ENCODE measurements at regions not wholly inside any gene's neighbourhood (a gene's known extent, or its start where the extent isn't known, plus 50 kb on each side); places are given as distances from the start of the nearest gene placed in this dataset.

DNA sequence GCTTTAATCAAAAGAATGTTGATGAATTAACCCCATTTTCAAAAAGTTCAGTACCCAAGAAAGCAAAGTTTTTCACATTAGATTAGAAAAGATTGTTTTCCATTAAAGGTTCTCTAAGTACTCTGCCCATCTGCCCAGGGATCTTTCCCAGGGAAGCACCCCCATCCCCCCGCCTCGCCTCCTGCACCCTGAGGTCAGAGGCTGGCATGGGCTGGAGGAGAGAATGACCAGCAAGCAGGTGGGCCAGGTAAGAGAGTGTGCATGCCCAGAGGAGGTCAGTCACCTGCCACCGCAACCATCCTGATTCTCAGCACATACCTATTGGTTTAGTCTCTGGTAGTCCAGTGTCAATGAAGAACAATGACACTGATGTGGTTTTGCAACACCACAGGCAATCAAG lies 279.4 kb upstream of the ZNF507 start:
- Histone ChIP-seq H3K27me3 (ENCODE audit: control insufficient read depth, extremely low read depth, insufficient read depth, low read length) (no peaks in the 10 kb centered on the region), H2AFZ (ENCODE audit: control insufficient read depth, low read length) (no peak overlapping the region), H3K9ac (ENCODE audit: control insufficient read depth, extremely low read depth, insufficient read depth, low read length) (no peak overlapping the region), H3K36me3 (ENCODE audit: control insufficient read depth in 2 of 2, extremely low read depth in 1 of 2, insufficient read depth in 2 of 2, low read length in 2 of 2) (no peaks in the 10 kb centered on the region), H3K27ac (ENCODE audit: control insufficient read depth, insufficient read depth, low read length) (no peak overlapping the region), H3K4me1 (ENCODE audit: control insufficient read depth, extremely low read depth, insufficient read depth, low read length) (no peaks in the 10 kb centered on the region), H3K4me3 (ENCODE audit: control insufficient read depth in 2 of 3, extremely low read depth in 1 of 3, insufficient read depth in 2 of 3, low read depth in 1 of 3, low read length in 3 of 3) (no peak overlapping the region), H4K20me1 (ENCODE audit: control insufficient read depth, extremely low read depth, insufficient read depth, low read length) (no peaks in the 10 kb centered on the region), H3K4me2 (ENCODE audit: control insufficient read depth, extremely low read depth, insufficient read depth, low read depth, low read length) (no peak overlapping the region), H3K9me3 (ENCODE audit: control insufficient read depth, low read depth, low read length) (peaks cover 4% of the 10 kb centered on the region), H3K79me2 (ENCODE audit: control insufficient read depth, insufficient read depth, low read length) (no peaks in the 10 kb centered on the region), H3K9me1 (ENCODE audit: control insufficient read depth, extremely low read depth, insufficient read depth, low read length) (no peaks in the 10 kb centered on the region)
- dilution Hi-C loops (cut with MboI; ENCODE audit: extremely low pct_ligation_motif_present, low sequenced_read_pairs): no loop called here
- FAIRE-seq (no peak), DNase-seq (ENCODE audit: low read depth, low spot score) (no peak)
- TF ChIP-seq, protein P1, sequence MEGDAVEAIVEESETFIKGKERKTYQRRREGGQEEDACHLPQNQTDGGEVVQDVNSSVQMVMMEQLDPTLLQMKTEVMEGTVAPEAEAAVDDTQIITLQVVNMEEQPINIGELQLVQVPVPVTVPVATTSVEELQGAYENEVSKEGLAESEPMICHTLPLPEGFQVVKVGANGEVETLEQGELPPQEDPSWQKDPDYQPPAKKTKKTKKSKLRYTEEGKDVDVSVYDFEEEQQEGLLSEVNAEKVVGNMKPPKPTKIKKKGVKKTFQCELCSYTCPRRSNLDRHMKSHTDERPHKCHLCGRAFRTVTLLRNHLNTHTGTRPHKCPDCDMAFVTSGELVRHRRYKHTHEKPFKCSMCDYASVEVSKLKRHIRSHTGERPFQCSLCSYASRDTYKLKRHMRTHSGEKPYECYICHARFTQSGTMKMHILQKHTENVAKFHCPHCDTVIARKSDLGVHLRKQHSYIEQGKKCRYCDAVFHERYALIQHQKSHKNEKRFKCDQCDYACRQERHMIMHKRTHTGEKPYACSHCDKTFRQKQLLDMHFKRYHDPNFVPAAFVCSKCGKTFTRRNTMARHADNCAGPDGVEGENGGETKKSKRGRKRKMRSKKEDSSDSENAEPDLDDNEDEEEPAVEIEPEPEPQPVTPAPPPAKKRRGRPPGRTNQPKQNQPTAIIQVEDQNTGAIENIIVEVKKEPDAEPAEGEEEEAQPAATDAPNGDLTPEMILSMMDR (optimal IDR thresholded peaks at IDR 0.05 in 1 of 3, IDR thresholded peaks at IDR 0.05 in 1 of 3, conservative IDR thresholded peaks at IDR 0.05 in 1 of 3; ENCODE audit: extremely low read depth in 1 of 3, insufficient read depth in 2 of 3, low read length in 3 of 3): no peak
- no peak for TF ChIP-seq EZH2 (IDR thresholded peaks at IDR 0.05; ENCODE audit: low read length)

DNA sequence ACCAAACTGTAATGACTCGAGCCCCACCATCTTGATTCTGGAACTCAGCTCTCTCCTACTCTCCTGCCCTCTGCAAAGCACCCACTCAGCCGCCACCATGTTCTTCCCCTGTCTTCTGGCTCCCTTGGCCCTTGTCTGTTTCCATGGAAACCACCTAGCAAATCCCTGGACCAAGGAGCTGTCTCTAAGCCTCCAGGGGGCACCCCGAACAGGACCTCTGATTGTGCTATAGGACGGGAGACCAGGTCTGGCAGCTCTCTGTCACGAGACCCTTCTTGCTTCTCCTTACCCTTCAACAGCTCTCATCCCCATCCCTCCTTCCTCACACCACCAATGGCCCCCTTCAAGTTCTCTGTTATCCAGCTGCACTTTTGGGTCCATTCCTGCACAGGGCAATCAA lies 277.7 kb upstream of the ZNF507 start:
- Histone ChIP-seq H3K27me3 (ENCODE audit: control insufficient read depth, extremely low read depth, insufficient read depth, low read length) (no peaks in the 10 kb centered on the region), H3K79me2 (ENCODE audit: control insufficient read depth, insufficient read depth, low read length) (no peaks in the 10 kb centered on the region), H3K4me2 (ENCODE audit: control insufficient read depth, extremely low read depth, insufficient read depth, low read depth, low read length) (no peak overlapping the region), H3K9me1 (ENCODE audit: control insufficient read depth, extremely low read depth, insufficient read depth, low read length) (no peaks in the 10 kb centered on the region), H3K4me1 (ENCODE audit: control insufficient read depth, extremely low read depth, insufficient read depth, low read length) (no peaks in the 10 kb centered on the region), H3K9ac (ENCODE audit: control insufficient read depth, extremely low read depth, insufficient read depth, low read length) (no peak overlapping the region), H3K36me3 (ENCODE audit: control insufficient read depth in 2 of 2, extremely low read depth in 1 of 2, insufficient read depth in 2 of 2, low read length in 2 of 2) (no peaks in the 10 kb centered on the region), H2AFZ (ENCODE audit: control insufficient read depth, low read length) (no peak overlapping the region), H4K20me1 (ENCODE audit: control insufficient read depth, extremely low read depth, insufficient read depth, low read length) (no peaks in the 10 kb centered on the region), H3K9me3 (ENCODE audit: control insufficient read depth, low read depth, low read length) (peaks cover 4% of the 10 kb centered on the region), H3K4me3 (ENCODE audit: control insufficient read depth in 2 of 3, extremely low read depth in 1 of 3, insufficient read depth in 2 of 3, low read depth in 1 of 3, low read length in 3 of 3) (no peak overlapping the region), H3K27ac (ENCODE audit: control insufficient read depth, insufficient read depth, low read length) (no peak overlapping the region)
- no peak for TF ChIP-seq EZH2 (IDR thresholded peaks at IDR 0.05; ENCODE audit: low read length)
- TF ChIP-seq, protein P1 (optimal IDR thresholded peaks at IDR 0.05 in 1 of 3, IDR thresholded peaks at IDR 0.05 in 1 of 3, conservative IDR thresholded peaks at IDR 0.05 in 1 of 3; ENCODE audit: extremely low read depth in 1 of 3, insufficient read depth in 2 of 3, low read length in 3 of 3): no peak
- DNase-seq (ENCODE audit: low read depth, low spot score) (no peak), FAIRE-seq (no peak)
- dilution Hi-C loops (cut with MboI; ENCODE audit: extremely low pct_ligation_motif_present, low sequenced_read_pairs): no loop called here

Measured in keratinocyte (primary cell).